ENCODE measurements at regions not wholly inside any gene's neighbourhood (a gene's known extent, or its start where the extent isn't known, plus 50 kb on each side); places are given as distances from the start of the nearest gene placed in this dataset.

GRCh38 chr3:156014489-156014888 is 105.9 kb upstream of the KCNAB1 start:
- H3K4me1 Mint-ChIP-seq (ENCODE audit: low read depth, unreplicated experiment) = peaks cover 27% of the 10 kb centered on the region
- TF ChIP-seq CTCF (IDR thresholded peaks at IDR 0.05; ENCODE audit: partially characterized antibody, unreplicated experiment) = no peak
- H3K27me3 Mint-ChIP-seq (ENCODE audit: unreplicated experiment) = peaks cover 2% of the 10 kb centered on the region
- H3K4me3 Mint-ChIP-seq (ENCODE audit: unreplicated experiment) = no peak overlapping the region
- no peak overlapping the region for H3K27ac Mint-ChIP-seq (ENCODE audit: unreplicated experiment)
- no peak for DNase-seq
- no peaks in the 10 kb centered on the region for H3K9me3 Mint-ChIP-seq (ENCODE audit: unreplicated experiment)
- no peaks in the 10 kb centered on the region for H3K36me3 Mint-ChIP-seq (ENCODE audit: unreplicated experiment)

- no peak for DNase-seq
- Mint-ChIP-seq H3K27me3 (ENCODE audit: unreplicated experiment) (peaks cover 2% of the 10 kb centered on the region), H3K4me1 (ENCODE audit: low read depth, unreplicated experiment) (peaks cover 29% of the 10 kb centered on the region), H3K36me3 (ENCODE audit: unreplicated experiment) (no peaks in the 10 kb centered on the region), H3K9me3 (ENCODE audit: unreplicated experiment) (no peaks in the 10 kb centered on the region), H3K27ac (ENCODE audit: unreplicated experiment) (peak overlapping the region; percentile 98), H3K4me3 (ENCODE audit: unreplicated experiment) (peak overlapping the region; percentile 32)
- TF ChIP-seq CTCF (IDR thresholded peaks at IDR 0.05; ENCODE audit: partially characterized antibody, unreplicated experiment) = no peak
Measured at GRCh38 chr3:156016902-156017301, 103.5 kb upstream of the KCNAB1 start.

GRCh38 chr3:156017352-156018030 is 102.9 kb upstream of the KCNAB1 start:
- no peaks in the 10 kb centered on the region for H3K36me3 Mint-ChIP-seq (ENCODE audit: unreplicated experiment)
- H3K4me3 Mint-ChIP-seq (ENCODE audit: unreplicated experiment) = peak overlapping the region; percentile 66
- peak overlapping the region; percentile 98 for H3K27ac Mint-ChIP-seq (ENCODE audit: unreplicated experiment)
- H3K4me1 Mint-ChIP-seq (ENCODE audit: low read depth, unreplicated experiment) = peaks cover 29% of the 10 kb centered on the region
- peak; percentile 58 for DNase-seq
- H3K27me3 Mint-ChIP-seq (ENCODE audit: unreplicated experiment) = no peaks in the 10 kb centered on the region
- H3K9me3 Mint-ChIP-seq (ENCODE audit: unreplicated experiment) = no peaks in the 10 kb centered on the region
- TF ChIP-seq CTCF (IDR thresholded peaks at IDR 0.05; ENCODE audit: partially characterized antibody, unreplicated experiment) = no peak

- H3K4me1 Mint-ChIP-seq (ENCODE audit: low read depth, unreplicated experiment) = peaks cover 4% of the 10 kb centered on the region
- no peak overlapping the region for H3K4me3 Mint-ChIP-seq (ENCODE audit: unreplicated experiment)
- DNase-seq = no peak
- H3K27ac Mint-ChIP-seq (ENCODE audit: unreplicated experiment) = peak overlapping the region; percentile 11
- no peaks in the 10 kb centered on the region for H3K9me3 Mint-ChIP-seq (ENCODE audit: unreplicated experiment)
- no peaks in the 10 kb centered on the region for H3K36me3 Mint-ChIP-seq (ENCODE audit: unreplicated experiment)
- TF ChIP-seq CTCF (IDR thresholded peaks at IDR 0.05; ENCODE audit: partially characterized antibody, unreplicated experiment) = no peak
- peaks cover 2% of the 10 kb centered on the region for H3K27me3 Mint-ChIP-seq (ENCODE audit: unreplicated experiment)
Measured at GRCh38 chr3:156024904-156025533, 95.4 kb upstream of the KCNAB1 start.

GRCh38 chr3:156029208-156029607 is 91.2 kb upstream of the KCNAB1 start:
- no peaks in the 10 kb centered on the region for H3K9me3 Mint-ChIP-seq (ENCODE audit: unreplicated experiment)
- DNase-seq = no peak
- no peak for TF ChIP-seq CTCF (IDR thresholded peaks at IDR 0.05; ENCODE audit: partially characterized antibody, unreplicated experiment)
- peaks cover 9% of the 10 kb centered on the region for H3K4me1 Mint-ChIP-seq (ENCODE audit: low read depth, unreplicated experiment)
- H3K4me3 Mint-ChIP-seq (ENCODE audit: unreplicated experiment) = no peak overlapping the region
- no peak overlapping the region for H3K27ac Mint-ChIP-seq (ENCODE audit: unreplicated experiment)
- H3K36me3 Mint-ChIP-seq (ENCODE audit: unreplicated experiment) = no peaks in the 10 kb centered on the region
- H3K27me3 Mint-ChIP-seq (ENCODE audit: unreplicated experiment) = peaks cover 4% of the 10 kb centered on the region

All from glutamatergic neuron (in vitro differentiated cells).